Esophagus muscularis mucosa (tissue), 3 donors: ENCODE measurements at regions not wholly inside any gene's neighbourhood (a gene's known extent, or its start where the extent isn't known, plus 50 kb on each side); places are given as distances from the start of the nearest gene placed in this dataset.

Experiments
- POLR2A ChIP-seq: fragments of 450-650 bp; IDR thresholded peaks from one replicate; pipeline ENCODE4 v1.6.1; 2017; ENCODE audit warnings: antibody characterized with exemption, moderate library complexity, mild to moderate bottlenecking, low read depth
- POLR2AphosphoS5 ChIP-seq, 2 donors: sonication (generic); formaldehyde crosslinking; IDR thresholded peaks; one replicate each; pipeline ENCODE4 v1.6.1; 2017; ENCODE audit warnings: antibody characterized with exemption in 2 of 2
- TF ChIP-seq, protein P1 (sequence below), 3 experiments: fragments of 200-600 bp in 2 of 3; fragments of 450-650 bp in 1 of 3; sonication (generic) in 2 of 3; IDR thresholded peaks; one replicate each; pipeline ENCODE4 v1.5.1; 2017 to 2019; ENCODE audit warnings: antibody characterized with exemption in 3 of 3, mild to moderate bottlenecking in 2 of 3, moderate library complexity in 1 of 3

DNA sequence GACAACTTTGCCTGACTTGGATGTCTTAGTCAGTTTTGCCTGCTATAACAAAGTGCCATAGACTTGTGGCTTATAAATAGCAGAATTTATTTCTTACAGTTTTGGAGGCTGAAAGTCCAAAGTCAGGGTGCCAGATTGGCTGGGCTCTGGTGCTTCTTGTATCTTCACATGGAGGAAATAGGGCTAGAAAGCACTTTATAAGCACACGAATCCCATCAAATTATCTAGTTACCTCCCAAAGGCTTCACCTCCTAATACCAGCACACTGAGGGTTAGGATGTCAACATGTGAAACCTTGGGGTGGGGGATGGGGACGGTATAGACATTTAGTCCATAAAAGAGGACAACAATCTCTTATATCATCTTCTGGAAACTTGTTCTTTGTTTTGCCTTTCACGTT lies 116.8 kb downstream of the SQOR start:
- TF ChIP-seq POLR2A: no peak
- TF ChIP-seq, protein P1, sequence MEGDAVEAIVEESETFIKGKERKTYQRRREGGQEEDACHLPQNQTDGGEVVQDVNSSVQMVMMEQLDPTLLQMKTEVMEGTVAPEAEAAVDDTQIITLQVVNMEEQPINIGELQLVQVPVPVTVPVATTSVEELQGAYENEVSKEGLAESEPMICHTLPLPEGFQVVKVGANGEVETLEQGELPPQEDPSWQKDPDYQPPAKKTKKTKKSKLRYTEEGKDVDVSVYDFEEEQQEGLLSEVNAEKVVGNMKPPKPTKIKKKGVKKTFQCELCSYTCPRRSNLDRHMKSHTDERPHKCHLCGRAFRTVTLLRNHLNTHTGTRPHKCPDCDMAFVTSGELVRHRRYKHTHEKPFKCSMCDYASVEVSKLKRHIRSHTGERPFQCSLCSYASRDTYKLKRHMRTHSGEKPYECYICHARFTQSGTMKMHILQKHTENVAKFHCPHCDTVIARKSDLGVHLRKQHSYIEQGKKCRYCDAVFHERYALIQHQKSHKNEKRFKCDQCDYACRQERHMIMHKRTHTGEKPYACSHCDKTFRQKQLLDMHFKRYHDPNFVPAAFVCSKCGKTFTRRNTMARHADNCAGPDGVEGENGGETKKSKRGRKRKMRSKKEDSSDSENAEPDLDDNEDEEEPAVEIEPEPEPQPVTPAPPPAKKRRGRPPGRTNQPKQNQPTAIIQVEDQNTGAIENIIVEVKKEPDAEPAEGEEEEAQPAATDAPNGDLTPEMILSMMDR (IDR thresholded peaks at IDR 0.05): no peak
- TF ChIP-seq POLR2AphosphoS5 (IDR thresholded peaks at IDR 0.05): no peak
